Peyer's patch (tissue), 4 donors: ENCODE measurements at regions not wholly inside any gene's neighbourhood (a gene's known extent, or its start where the extent isn't known, plus 50 kb on each side); places are given as distances from the start of the nearest gene placed in this dataset.

Source experiments
- DNase-seq, 3 donors: peaks; one replicate each; pipeline ENCODE4 v3.0.0-alpha.2; 2017 to 2019
- H3K27ac ChIP-seq, 4 donors: fragments of 200-600 bp; sonication (generic); one replicate each; pipeline ENCODE4 v1.5.1; 2016 to 2019
- H3K27me3 ChIP-seq, 2 donors: fragments of 200-600 bp; sonication (generic); one replicate each; pipeline ENCODE4 v1.5.1; 2019
- H3K36me3 ChIP-seq, 3 donors: fragments of 200-600 bp; sonication (generic); one replicate each; pipeline ENCODE4 v1.5.1; 2016 to 2019
- H3K4me1 ChIP-seq, 4 donors: fragments of 200-600 bp; sonication (generic); one replicate each; pipeline ENCODE4 v1.5.1; 2016 to 2019
- H3K4me3 ChIP-seq, 4 donors: fragments of 200-600 bp; sonication (generic); 1 replicate in 3 of 4; 2 replicates in 1 of 4; pipeline ENCODE4 v1.5.1; 2016 to 2019; ENCODE audit warnings: mild to moderate bottlenecking in 1 of 4
- H3K9me3 ChIP-seq, 4 donors: fragments of 200-600 bp; sonication (generic); one replicate each; pipeline ENCODE4 v1.5.1; 2016 to 2019; ENCODE audit warnings: mild to moderate bottlenecking in 1 of 4
- CTCF ChIP-seq, 6 experiments: fragments of 450-650 bp in 4 of 6; fragments of 200-600 bp in 2 of 6; sonication (generic) in 1 of 6; IDR thresholded peaks; one replicate each; pipeline ENCODE4 v1.5.1; 2017 to 2019; ENCODE audit warnings: antibody characterized with exemption in 6 of 6, mild to moderate bottlenecking in 3 of 6, moderate library complexity in 1 of 6
- POLR2A ChIP-seq, 2 donors: fragments of 450-650 bp; IDR thresholded peaks; one replicate each; pipeline ENCODE4 v1.5.1; 2017; ENCODE audit warnings: antibody characterized with exemption in 2 of 2, mild to moderate bottlenecking in 2 of 2, moderate library complexity in 2 of 2

DNA sequence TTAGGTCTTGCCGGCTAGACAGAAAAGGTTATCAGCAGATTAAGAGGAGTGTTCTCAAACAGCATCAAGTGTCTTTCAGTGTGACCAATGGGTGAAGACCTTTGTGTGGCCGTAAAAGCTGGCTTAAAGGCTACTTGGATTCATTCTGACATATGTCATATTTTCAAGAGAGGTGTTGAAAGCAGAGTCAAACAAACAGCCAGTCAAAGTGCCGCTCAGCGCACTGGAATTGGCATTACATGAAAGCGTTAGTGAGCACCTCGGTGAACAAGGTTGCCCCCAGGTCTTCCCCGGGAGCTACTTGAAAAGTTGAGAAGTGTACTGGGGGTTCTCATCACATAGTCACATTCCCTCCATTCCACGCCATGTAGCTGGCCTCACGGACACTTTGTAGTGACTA lies 148.9 kb downstream of the SOX3 start:
- Histone ChIP-seq H3K4me1 (no peaks in the 10 kb centered on the region), H3K4me3 (no peak overlapping the region), H3K27ac (no peak overlapping the region), H3K9me3 (no peaks in the 10 kb centered on the region), H3K36me3 (no peaks in the 10 kb centered on the region), H3K27me3 (no peaks in the 10 kb centered on the region)
- no peak for DNase-seq
- TF ChIP-seq POLR2A (IDR thresholded peaks at IDR 0.05): no peak
- no peak for TF ChIP-seq CTCF (IDR thresholded peaks at IDR 0.05)

GRCh38 chrX:140355429-140355828 lies 149.4 kb downstream of the SOX3 start:
- H3K9me3 ChIP-seq: no peaks in the 10 kb centered on the region
- H3K4me1 ChIP-seq: no peaks in the 10 kb centered on the region
- no peak overlapping the region for H3K4me3 ChIP-seq
- no peaks in the 10 kb centered on the region for H3K27me3 ChIP-seq
- no peak for DNase-seq
- TF ChIP-seq POLR2A (IDR thresholded peaks at IDR 0.05) (no peak), CTCF (IDR thresholded peaks at IDR 0.05) (no peak)
- H3K36me3 ChIP-seq: no peaks in the 10 kb centered on the region
- H3K27ac ChIP-seq: no peak overlapping the region

DNA sequence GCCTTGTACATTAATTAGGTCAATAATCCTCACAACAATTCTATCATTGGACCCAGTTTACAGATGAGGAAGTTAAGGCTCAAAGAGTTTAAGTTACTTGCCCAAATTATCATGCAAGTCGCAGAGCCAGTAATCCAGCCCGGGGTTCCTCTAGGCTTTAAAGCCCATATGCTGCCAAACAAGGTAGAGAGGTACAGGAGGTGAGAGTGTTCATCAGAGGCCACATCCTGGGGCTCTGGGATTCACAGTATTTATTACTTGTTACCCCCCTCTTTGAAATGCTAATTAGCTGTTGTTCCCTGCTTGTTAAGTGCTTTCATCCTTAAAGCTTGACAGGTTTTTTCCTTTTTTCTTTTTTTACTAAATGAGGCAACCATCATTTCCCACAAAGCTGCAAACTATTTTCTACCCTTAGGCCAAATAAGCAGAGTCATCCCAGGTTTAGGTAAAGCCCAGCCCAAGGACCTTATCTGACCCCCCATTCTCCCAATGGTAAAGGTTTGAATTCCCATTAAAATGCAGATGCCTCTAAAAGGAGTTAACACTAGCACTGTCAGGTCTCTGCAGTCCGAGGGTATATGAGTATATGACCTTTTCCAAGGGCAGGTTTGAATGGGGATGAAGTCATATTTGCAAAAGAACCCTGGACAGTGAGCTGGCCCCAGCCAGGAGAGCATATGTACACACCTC lies 150.3 kb downstream of the SOX3 start:
- Histone ChIP-seq H3K4me3 (no peak overlapping the region), H3K4me1 (no peaks in the 10 kb centered on the region), H3K36me3 (no peaks in the 10 kb centered on the region), H3K27me3 (no peaks in the 10 kb centered on the region), H3K9me3 (no peaks in the 10 kb centered on the region), H3K27ac (no peak overlapping the region)
- TF ChIP-seq POLR2A (IDR thresholded peaks at IDR 0.05): no peak
- no peak for TF ChIP-seq CTCF (IDR thresholded peaks at IDR 0.05)
- no peak for DNase-seq

DNA sequence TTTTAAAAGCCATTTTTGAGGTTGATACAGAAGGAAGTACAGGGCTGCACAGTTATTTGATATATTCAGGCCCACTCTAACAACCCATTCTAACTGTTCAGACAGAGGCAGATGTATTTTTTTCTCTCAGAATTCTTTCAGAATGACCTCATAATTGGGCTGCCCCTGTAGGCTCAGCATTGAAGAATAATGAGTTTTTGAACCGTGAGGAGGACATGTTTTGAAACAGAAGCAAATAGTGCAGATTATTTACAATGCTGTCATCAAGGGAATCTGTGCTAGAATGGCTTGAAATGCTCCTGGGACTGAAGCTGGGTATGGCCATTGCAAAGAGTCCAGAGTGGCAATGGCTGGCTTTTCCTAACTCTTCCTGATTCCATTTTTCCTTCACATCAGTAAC lies 158.1 kb downstream of the SOX3 start:
- no peaks in the 10 kb centered on the region for H3K4me1 ChIP-seq
- H3K27me3 ChIP-seq: no peaks in the 10 kb centered on the region
- H3K9me3 ChIP-seq: no peaks in the 10 kb centered on the region
- TF ChIP-seq CTCF (IDR thresholded peaks at IDR 0.05): no peak
- H3K4me3 ChIP-seq: no peak overlapping the region
- DNase-seq: no peak
- no peak overlapping the region for H3K27ac ChIP-seq
- no peaks in the 10 kb centered on the region for H3K36me3 ChIP-seq

DNA sequence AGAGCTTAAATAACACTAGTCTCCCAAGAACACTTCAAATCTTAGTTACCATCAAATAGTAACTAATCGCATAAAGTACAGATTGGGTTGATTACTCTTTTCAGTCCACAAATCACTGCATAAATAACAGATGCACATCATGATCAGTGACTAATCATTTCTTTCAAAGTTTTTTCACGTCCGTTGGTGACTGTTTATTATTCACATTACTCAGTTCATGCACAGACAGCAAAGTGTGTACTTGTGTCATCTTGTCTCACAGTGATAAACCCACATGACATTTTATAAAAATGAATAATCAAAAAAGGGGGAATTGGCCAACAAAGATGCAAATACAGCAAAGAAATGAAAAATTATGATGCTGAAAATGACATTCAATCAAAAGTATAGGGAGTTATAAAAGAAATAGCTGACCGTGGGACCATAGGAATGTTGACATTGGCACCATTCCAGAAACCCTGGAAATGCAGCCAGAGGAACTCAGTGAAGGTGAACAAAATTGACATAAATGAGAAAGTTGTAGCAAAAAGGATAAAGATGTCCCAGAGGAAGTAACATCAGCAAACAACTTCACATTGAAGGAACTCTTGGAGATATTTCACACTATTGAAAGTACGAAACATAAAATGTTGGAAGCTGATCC lies 161.5 kb downstream of the SOX3 start:
- DNase-seq: no peak

More for the DNA sequence above, 161.5 kb downstream of the SOX3 start:
- no peak overlapping the region for H3K27ac ChIP-seq
- H3K4me1 ChIP-seq: no peaks in the 10 kb centered on the region
- H3K36me3 ChIP-seq: no peaks in the 10 kb centered on the region
- no peak overlapping the region for H3K4me3 ChIP-seq
- H3K27me3 ChIP-seq: no peaks in the 10 kb centered on the region
- TF ChIP-seq POLR2A (IDR thresholded peaks at IDR 0.05): no peak
- TF ChIP-seq CTCF (IDR thresholded peaks at IDR 0.05): no peak
- H3K9me3 ChIP-seq: no peaks in the 10 kb centered on the region
